NOMO-1 (cell line): ENCODE measurements at regions not wholly inside any gene's neighbourhood (a gene's known extent, or its start where the extent isn't known, plus 50 kb on each side); places are given as distances from the start of the nearest gene placed in this dataset.
"Not testable (repeated sequence)": the region's sequence is repeated elsewhere in the genome, so short reads cannot be mapped to it uniquely, and the experiment has no call there.

Experiments
- DNase-seq, 2 experiments: peaks; one replicate each; lab custom pipeline; 2025; ENCODE audit not compliant: unreplicated experiment in 2 of 2; lab: John Stamatoyannopoulos, UW

- no peak for DNase-seq
Observed at GRCh38 chr5:117761186-117761585, 1186.6 kb upstream of the SEMA6A start.

GRCh38 chr5:117759849-117760499 is 1185.4 kb upstream of the SEMA6A start:
- no peak for DNase-seq

- no peak for DNase-seq
Observed at GRCh38 chr5:117752403-117752802, 1177.8 kb upstream of the SEMA6A start.

- no peak for DNase-seq
Observed at GRCh38 chr5:117748336-117748735, 1173.7 kb upstream of the SEMA6A start.

- no peak for DNase-seq
Observed at GRCh38 chr5:117743337-117743736, 1168.7 kb upstream of the SEMA6A start.

GRCh38 chr5:117741655-117742206 is 1167.1 kb upstream of the SEMA6A start:
- no peak for DNase-seq

GRCh38 chr5:117740268-117740667 is 1165.6 kb upstream of the SEMA6A start:
- DNase-seq, result no peak

- DNase-seq, result no peak
Observed at GRCh38 chr5:117738571-117738970, 1163.9 kb upstream of the SEMA6A start.

- no peak for DNase-seq
Observed at GRCh38 chr5:117736698-117737097, 1162.1 kb upstream of the SEMA6A start.

GRCh38 chr5:117734056-117734455 is 1159.4 kb upstream of the SEMA6A start:
- DNase-seq, result no peak

GRCh38 chr5:117733051-117733450 is 1158.4 kb upstream of the SEMA6A start:
- no peak for DNase-seq

- DNase-seq, result no peak
Observed at GRCh38 chr5:117732264-117732663, 1157.6 kb upstream of the SEMA6A start.

GRCh38 chr5:117731446-117731845 is 1156.8 kb upstream of the SEMA6A start:
- DNase-seq, result no peak

GRCh38 chr5:117720784-117721183 is 1146.2 kb upstream of the SEMA6A start:
- not testable (repeated sequence) for DNase-seq

- DNase-seq, result no peak
Observed at GRCh38 chr5:117719413-117719812, 1144.8 kb upstream of the SEMA6A start.

- no peak for DNase-seq
Observed at GRCh38 chr5:117713585-117714198, 1139.1 kb upstream of the SEMA6A start.

GRCh38 chr5:117701062-117701461 is 1126.4 kb upstream of the SEMA6A start:
- DNase-seq, result no peak

GRCh38 chr5:117692606-117693005 is 1118.0 kb upstream of the SEMA6A start:
- DNase-seq, result no peak

GRCh38 chr5:117691081-117691870 is 1116.7 kb upstream of the SEMA6A start:
- DNase-seq, result no peak

GRCh38 chr5:117690612-117691011 is 1116.0 kb upstream of the SEMA6A start:
- DNase-seq, result no peak

GRCh38 chr5:117686926-117687325 is 1112.3 kb upstream of the SEMA6A start:
- DNase-seq, result no peak

- DNase-seq, result no peak
Observed at GRCh38 chr5:117682416-117682815, 1107.8 kb upstream of the SEMA6A start.
